HG03575 (cell line): ENCODE measurements at regions not wholly inside any gene's neighbourhood (a gene's known extent, or its start where the extent isn't known, plus 50 kb on each side); places are given as distances from the start of the nearest gene placed in this dataset.

Source experiments
- ATAC-seq: cut with Tn5 transposase; IDR thresholded peaks from one replicate; pipeline ENCODE4 v1.9.1; 2021; ENCODE audit not compliant: unreplicated experiment, insufficient number of reproducible peaks, low FRiP score; ENCODE audit errors: extremely low read depth

GRCh38 chr5:115351356-115352195 is 55.1 kb upstream of the CCDC112 start:
- no peak for ATAC-seq

- ATAC-seq = no peak
These were observed 54.4 kb upstream of the CCDC112 start for GRCh38 chr5:115350894-115351293.

- ATAC-seq = no peak
These were observed 52.8 kb upstream of the CCDC112 start for GRCh38 chr5:115349001-115349817.

- no peak for ATAC-seq
These were observed 51.7 kb upstream of the CCDC112 start for GRCh38 chr5:115348175-115348574.
